ENCODE measurements at regions not wholly inside any gene's neighbourhood (a gene's known extent, or its start where the extent isn't known, plus 50 kb on each side); places are given as distances from the start of the nearest gene placed in this dataset.

GRCh38 chr13:75231235-75231634, 250.7 kb downstream of the TBC1D4 start:
- DNase-seq, result no peak

- DNase-seq, result no peak
Measured at GRCh38 chr13:75226733-75227435, 255.1 kb downstream of the TBC1D4 start.

- no peak for DNase-seq
Measured at GRCh38 chr13:75226092-75226491, 255.9 kb downstream of the TBC1D4 start.

GRCh38 chr13:75225288-75226032, 256.5 kb downstream of the TBC1D4 start:
- DNase-seq, result no peak

- DNase-seq, result no peak
Measured at GRCh38 chr13:75224053-75224742, 257.8 kb downstream of the TBC1D4 start.

- DNase-seq, result no peak
Measured at GRCh38 chr13:75222031-75222430, 259.9 kb downstream of the TBC1D4 start.

- no peak for DNase-seq
Measured at GRCh38 chr13:75220861-75221260, 261.1 kb downstream of the TBC1D4 start.

GRCh38 chr13:75220238-75220542, 261.8 kb downstream of the TBC1D4 start:
- no peak for DNase-seq

- DNase-seq, result peak; percentile 93
Measured at GRCh38 chr13:75219479-75220237, 262.3 kb downstream of the TBC1D4 start.

- DNase-seq, result no peak
Measured at GRCh38 chr13:75217949-75218348, 264.0 kb downstream of the TBC1D4 start.

- DNase-seq, result no peak
Measured at GRCh38 chr13:75216038-75216437, 265.9 kb downstream of the TBC1D4 start.

- no peak for DNase-seq
Measured at GRCh38 chr13:75214846-75215245, 267.1 kb downstream of the TBC1D4 start.

- no peak for DNase-seq
Measured at GRCh38 chr13:75202981-75203380, 279.0 kb downstream of the TBC1D4 start.

- DNase-seq, result no peak
Measured at GRCh38 chr13:75197803-75198202, 284.2 kb downstream of the TBC1D4 start.

GRCh38 chr13:75196147-75196837, 285.7 kb downstream of the TBC1D4 start:
- DNase-seq, result no peak

GRCh38 chr13:75195495-75196146, 286.3 kb downstream of the TBC1D4 start:
- no peak for DNase-seq

GRCh38 chr13:75194717-75195462, 287.1 kb downstream of the TBC1D4 start:
- DNase-seq, result no peak

GRCh38 chr13:75186379-75186778, 295.6 kb downstream of the TBC1D4 start:
- no peak for DNase-seq

GRCh38 chr13:75181906-75182305, 300.1 kb downstream of the TBC1D4 start:
- DNase-seq, result no peak

- DNase-seq, result no peak
Measured at GRCh38 chr13:75180805-75181455, 301.0 kb downstream of the TBC1D4 start.

GRCh38 chr13:75178436-75178835, 303.5 kb downstream of the TBC1D4 start:
- DNase-seq, result no peak

Data from stimulated activated CD8-positive, alpha-beta memory T cell treated with anti-CD3 and anti-CD28 coated beads, Interleukin-4, amount 100 ng/mL, for 48 hours (primary cell).